ENCODE measurements at regions not wholly inside any gene's neighbourhood (a gene's known extent, or its start where the extent isn't known, plus 50 kb on each side); places are given as distances from the start of the nearest gene placed in this dataset.

- TF ChIP-seq EZH2phosphoT487 (IDR thresholded peaks at IDR 0.05; ENCODE audit: low read depth) (no peak), CTCF (IDR thresholded peaks at IDR 0.05; ENCODE audit: low read depth, low read length) (no peak)
Observed at GRCh38 chr11:91397134-91397468, 827.5 kb upstream of the FAT3 start.
